SH-SY5Y (cell line): ENCODE measurements at regions not wholly inside any gene's neighbourhood (a gene's known extent, or its start where the extent isn't known, plus 50 kb on each side); places are given as distances from the start of the nearest gene placed in this dataset.

Source experiments
- GATA2 ChIP-seq: IDR thresholded peaks from 2 replicates; pipeline ENCODE4 v1.6.1; 2011; ENCODE audit warnings: mild to moderate bottlenecking, low read depth, low read length
- GATA3 ChIP-seq: IDR thresholded peaks from 2 replicates; pipeline ENCODE4 v1.6.1; 2011; ENCODE audit warnings: low read depth, mild to moderate bottlenecking, low read length, moderate library complexity

DNA sequence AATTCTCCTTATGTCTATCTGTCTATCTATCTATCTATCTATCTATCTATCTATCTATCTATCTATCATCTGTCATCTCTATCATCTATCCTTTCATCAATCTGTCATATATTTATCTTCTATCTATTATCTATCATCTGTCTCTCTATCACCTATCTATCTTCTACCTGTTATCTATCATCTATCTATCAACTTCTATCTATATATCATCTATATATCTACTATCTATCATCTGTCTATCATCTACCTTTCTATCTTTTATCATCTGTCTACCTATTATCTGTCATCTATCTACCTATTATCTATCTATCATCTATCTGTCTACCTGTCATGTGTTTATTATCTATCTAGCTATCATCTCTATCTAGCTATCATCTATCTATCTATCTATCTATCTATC lies 124.7 kb upstream of the C1orf174 start:
- TF ChIP-seq GATA3 (no peak), GATA2 (no peak)
